ENCODE measurements at regions not wholly inside any gene's neighbourhood (a gene's known extent, or its start where the extent isn't known, plus 50 kb on each side); places are given as distances from the start of the nearest gene placed in this dataset.

- no peak for TF ChIP-seq CTCF (IDR thresholded peaks at IDR 0.05; ENCODE audit: low read depth, low read length)
- no peak for DNase-seq (ENCODE audit: low read depth in 2 of 2)
- H3K4me3 ChIP-seq (replicated peaks in 1 of 2; ENCODE audit: low read depth in 2 of 2, low read length in 2 of 2) = no peak overlapping the region
These were observed 87.1 kb upstream of the HS3ST2 start for GRCh38 chr16:22726868-22727267.

GRCh38 chr16:22727285-22728166 is 86.4 kb upstream of the HS3ST2 start:
- TF ChIP-seq CTCF (IDR thresholded peaks at IDR 0.05; ENCODE audit: low read depth, low read length) = no peak
- DNase-seq (ENCODE audit: low read depth in 2 of 2) = no peak

GRCh38 chr16:22728167-22728836 is 85.7 kb upstream of the HS3ST2 start:
- no peak for TF ChIP-seq CTCF (IDR thresholded peaks at IDR 0.05; ENCODE audit: low read depth, low read length)
- no peak for DNase-seq (ENCODE audit: low read depth in 2 of 2)
- no peak overlapping the region for H3K4me3 ChIP-seq (replicated peaks in 1 of 2; ENCODE audit: low read depth in 2 of 2, low read length in 2 of 2)

More at GRCh38 chr16:22727285-22728166, 86.4 kb upstream of the HS3ST2 start:
- H3K4me3 ChIP-seq (replicated peaks in 1 of 2; ENCODE audit: low read depth in 2 of 2, low read length in 2 of 2) = no peak overlapping the region

- TF ChIP-seq CTCF (IDR thresholded peaks at IDR 0.05; ENCODE audit: low read depth, low read length) = no peak
These were observed 81.6 kb upstream of the HS3ST2 start for GRCh38 chr16:22732400-22732799.

GRCh38 chr16:22732959-22733358 is 81.0 kb upstream of the HS3ST2 start:
- no peak for TF ChIP-seq CTCF (IDR thresholded peaks at IDR 0.05; ENCODE audit: low read depth, low read length)
- DNase-seq (ENCODE audit: low read depth in 2 of 2) = no peak
- H3K4me3 ChIP-seq (replicated peaks in 1 of 2; ENCODE audit: low read depth in 2 of 2, low read length in 2 of 2) = no peak overlapping the region

More at GRCh38 chr16:22732400-22732799, 81.6 kb upstream of the HS3ST2 start:
- no peak for DNase-seq (ENCODE audit: low read depth in 2 of 2)
- H3K4me3 ChIP-seq (replicated peaks in 1 of 2; ENCODE audit: low read depth in 2 of 2, low read length in 2 of 2) = no peak overlapping the region

- TF ChIP-seq CTCF (IDR thresholded peaks at IDR 0.05; ENCODE audit: low read depth, low read length) = no peak
- H3K4me3 ChIP-seq (replicated peaks in 1 of 2; ENCODE audit: low read depth in 2 of 2, low read length in 2 of 2) = no peak overlapping the region
- DNase-seq (ENCODE audit: low read depth in 2 of 2) = no peak
These were observed 79.6 kb upstream of the HS3ST2 start for GRCh38 chr16:22734368-22734767.
